Gastroesophageal sphincter (tissue), 3 donors: ENCODE measurements at regions not wholly inside any gene's neighbourhood (a gene's known extent, or its start where the extent isn't known, plus 50 kb on each side); places are given as distances from the start of the nearest gene placed in this dataset.

Experiments
- EP300 ChIP-seq: sonication (generic); formaldehyde crosslinking; IDR thresholded peaks from one replicate; pipeline ENCODE4 v1.6.1; 2017; ENCODE audit warnings: antibody characterized with exemption, mild to moderate bottlenecking
- POLR2A ChIP-seq, 2 donors: fragments of 450-650 bp; IDR thresholded peaks; one replicate each; pipeline ENCODE4 v1.6.1; 2017; ENCODE audit warnings: antibody characterized with exemption in 2 of 2, mild to moderate bottlenecking in 2 of 2, moderate library complexity in 1 of 2
- TF ChIP-seq, protein P1 (sequence below), 4 experiments: fragments of 200-600 bp in 2 of 4; fragments of 450-650 bp in 2 of 4; sonication (generic) in 1 of 4; IDR thresholded peaks; one replicate each; pipeline ENCODE4 v1.5.1; 2017 to 2019; ENCODE audit warnings: antibody characterized with exemption in 4 of 4, mild to moderate bottlenecking in 2 of 4, moderate library complexity in 2 of 4

DNA sequence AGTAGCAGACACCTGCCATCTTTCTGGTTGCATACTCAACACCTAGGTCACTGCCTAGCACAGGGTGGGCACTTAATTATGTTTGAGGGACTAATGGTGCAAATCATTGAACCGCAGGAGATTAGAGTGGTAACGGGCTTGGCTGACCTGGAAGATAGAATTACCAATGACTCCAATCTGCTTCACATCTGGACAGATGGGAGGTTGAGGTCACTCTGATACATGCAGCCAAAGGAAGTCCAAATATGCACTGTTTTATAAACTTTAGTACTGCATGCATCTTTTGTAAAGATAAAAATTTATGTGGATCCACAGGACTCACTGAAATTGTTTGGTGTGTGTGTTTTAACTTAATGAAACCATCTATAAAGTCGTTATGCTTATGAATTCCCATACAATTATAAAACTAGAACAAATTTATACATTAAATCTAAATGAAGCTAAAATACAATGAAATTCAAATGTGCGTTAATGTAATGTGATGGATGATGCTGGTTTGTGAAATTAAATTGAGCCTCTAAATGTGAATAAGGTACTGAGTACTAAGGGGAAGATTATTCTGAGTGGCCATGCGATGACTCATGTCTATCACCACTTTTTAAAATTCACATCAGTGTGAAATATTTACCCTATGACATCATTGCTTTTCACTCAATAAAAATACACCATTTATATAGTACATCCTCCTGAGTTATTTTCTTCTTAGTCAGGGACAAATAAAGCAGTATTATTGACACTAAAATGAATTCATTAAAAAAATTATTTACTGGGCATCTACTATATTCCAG, 224.7 kb upstream of the FAM78B start:
- TF ChIP-seq, protein P1, sequence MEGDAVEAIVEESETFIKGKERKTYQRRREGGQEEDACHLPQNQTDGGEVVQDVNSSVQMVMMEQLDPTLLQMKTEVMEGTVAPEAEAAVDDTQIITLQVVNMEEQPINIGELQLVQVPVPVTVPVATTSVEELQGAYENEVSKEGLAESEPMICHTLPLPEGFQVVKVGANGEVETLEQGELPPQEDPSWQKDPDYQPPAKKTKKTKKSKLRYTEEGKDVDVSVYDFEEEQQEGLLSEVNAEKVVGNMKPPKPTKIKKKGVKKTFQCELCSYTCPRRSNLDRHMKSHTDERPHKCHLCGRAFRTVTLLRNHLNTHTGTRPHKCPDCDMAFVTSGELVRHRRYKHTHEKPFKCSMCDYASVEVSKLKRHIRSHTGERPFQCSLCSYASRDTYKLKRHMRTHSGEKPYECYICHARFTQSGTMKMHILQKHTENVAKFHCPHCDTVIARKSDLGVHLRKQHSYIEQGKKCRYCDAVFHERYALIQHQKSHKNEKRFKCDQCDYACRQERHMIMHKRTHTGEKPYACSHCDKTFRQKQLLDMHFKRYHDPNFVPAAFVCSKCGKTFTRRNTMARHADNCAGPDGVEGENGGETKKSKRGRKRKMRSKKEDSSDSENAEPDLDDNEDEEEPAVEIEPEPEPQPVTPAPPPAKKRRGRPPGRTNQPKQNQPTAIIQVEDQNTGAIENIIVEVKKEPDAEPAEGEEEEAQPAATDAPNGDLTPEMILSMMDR (IDR thresholded peaks at IDR 0.05): no peak
- TF ChIP-seq EP300 (no peak), POLR2A (IDR thresholded peaks at IDR 0.05) (no peak)
